ENCODE measurements at regions not wholly inside any gene's neighbourhood (a gene's known extent, or its start where the extent isn't known, plus 50 kb on each side); places are given as distances from the start of the nearest gene placed in this dataset.

- H3K4me3 ChIP-seq (ENCODE audit: low read depth, low read length) = no peak overlapping the region
- no peak for DNase-seq
- ATAC-seq (ENCODE audit: low read depth in 2 of 2) = no peak
- Mint-ChIP-seq H3K9me3 (peaks cover 0 to 19% (median 5%) of the 10 kb centered on the region in 7 donors), H3K36me3 (no peaks in the 10 kb centered on the region), H3K27me3 (no peaks in the 10 kb centered on the region), H3K4me3 (no peak overlapping the region), H3K27ac (no peak overlapping the region), H3K4me1 (no peaks in the 10 kb centered on the region)
- H3K27me3 ChIP-seq (ENCODE audit: control insufficient read depth, insufficient read depth, low read length) = no peaks in the 10 kb centered on the region
- H3K27ac ChIP-seq (ENCODE audit: insufficient read depth, low read length, poor library complexity, severe bottlenecking) = no peak overlapping the region
- H3K9me3 ChIP-seq (ENCODE audit: control insufficient read depth in 2 of 2, low read length in 2 of 2) = no peaks in the 10 kb centered on the region
- H3K4me1 ChIP-seq (ENCODE audit: control insufficient read depth, insufficient read depth, low read length, poor library complexity, severe bottlenecking) = no peaks in the 10 kb centered on the region
- no peaks in the 10 kb centered on the region for H3K36me3 ChIP-seq (ENCODE audit: control insufficient read depth, insufficient read depth, low read length)
Measured at GRCh38 chr1:218081358-218081757, 203.7 kb upstream of the RRP15 start.

GRCh38 chr1:218090459-218090858, 194.6 kb upstream of the RRP15 start:
- no peaks in the 10 kb centered on the region for H3K36me3 ChIP-seq (ENCODE audit: control insufficient read depth, insufficient read depth, low read length)
- no peak for ATAC-seq (ENCODE audit: low read depth in 2 of 2)
- Mint-ChIP-seq H3K27me3 (no peaks in the 10 kb centered on the region), H3K27ac (no peak overlapping the region), H3K4me1 (no peaks in the 10 kb centered on the region), H3K36me3 (no peaks in the 10 kb centered on the region), H3K4me3 (no peak overlapping the region), H3K9me3 (peaks cover 0 to 4% (median 3%) of the 10 kb centered on the region in 7 donors)
- no peaks in the 10 kb centered on the region for H3K9me3 ChIP-seq (ENCODE audit: control insufficient read depth in 2 of 2, low read length in 2 of 2)
- H3K27ac ChIP-seq (ENCODE audit: insufficient read depth, low read length, poor library complexity, severe bottlenecking) = no peak overlapping the region
- H3K4me1 ChIP-seq (ENCODE audit: control insufficient read depth, insufficient read depth, low read length, poor library complexity, severe bottlenecking) = no peaks in the 10 kb centered on the region
- no peaks in the 10 kb centered on the region for H3K27me3 ChIP-seq (ENCODE audit: control insufficient read depth, insufficient read depth, low read length)
- DNase-seq = no peak
- no peak overlapping the region for H3K4me3 ChIP-seq (ENCODE audit: low read depth, low read length)

GRCh38 chr1:218101409-218101808, 183.7 kb upstream of the RRP15 start:
- no peak overlapping the region for H3K4me3 ChIP-seq (ENCODE audit: low read depth, low read length)
- no peaks in the 10 kb centered on the region for H3K27me3 ChIP-seq (ENCODE audit: control insufficient read depth, insufficient read depth, low read length)
- DNase-seq (no peak), ATAC-seq (ENCODE audit: low read depth in 2 of 2) (no peak)
- no peaks in the 10 kb centered on the region for H3K4me1 ChIP-seq (ENCODE audit: control insufficient read depth, insufficient read depth, low read length, poor library complexity, severe bottlenecking)
- H3K27ac ChIP-seq (ENCODE audit: insufficient read depth, low read length, poor library complexity, severe bottlenecking) = no peak overlapping the region
- no peaks in the 10 kb centered on the region for H3K36me3 ChIP-seq (ENCODE audit: control insufficient read depth, insufficient read depth, low read length)
- Mint-ChIP-seq H3K9me3 (peaks cover 1 to 18% (median 5%) of the 10 kb centered on the region in 7 donors), H3K36me3 (no peaks in the 10 kb centered on the region), H3K4me3 (no peak overlapping the region), H3K27me3 (no peaks in the 10 kb centered on the region), H3K4me1 (no peaks in the 10 kb centered on the region), H3K27ac (no peak overlapping the region)
- no peaks in the 10 kb centered on the region for H3K9me3 ChIP-seq (ENCODE audit: control insufficient read depth in 2 of 2, low read length in 2 of 2)

- Histone ChIP-seq H3K36me3 (ENCODE audit: control insufficient read depth, insufficient read depth, low read length) (no peaks in the 10 kb centered on the region), H3K27me3 (ENCODE audit: control insufficient read depth, insufficient read depth, low read length) (no peaks in the 10 kb centered on the region), H3K9me3 (ENCODE audit: control insufficient read depth in 2 of 2, low read length in 2 of 2) (no peaks in the 10 kb centered on the region), H3K27ac (ENCODE audit: insufficient read depth, low read length, poor library complexity, severe bottlenecking) (no peak overlapping the region), H3K4me1 (ENCODE audit: control insufficient read depth, insufficient read depth, low read length, poor library complexity, severe bottlenecking) (no peaks in the 10 kb centered on the region), H3K4me3 (ENCODE audit: low read depth, low read length) (no peak overlapping the region)
- DNase-seq (no peak), ATAC-seq (ENCODE audit: low read depth in 2 of 2) (no peak)
- no peaks in the 10 kb centered on the region for H3K27me3 Mint-ChIP-seq
- no peaks in the 10 kb centered on the region for H3K4me1 Mint-ChIP-seq
- no peak overlapping the region for H3K4me3 Mint-ChIP-seq
- no peak overlapping the region for H3K27ac Mint-ChIP-seq
- H3K36me3 Mint-ChIP-seq = no peaks in the 10 kb centered on the region
- peaks cover 4 to 13% (median 7%) of the 10 kb centered on the region in 7 donors for H3K9me3 Mint-ChIP-seq
Measured at GRCh38 chr1:218108034-218108433, 177.1 kb upstream of the RRP15 start.

- H3K27ac Mint-ChIP-seq = no peak overlapping the region
- Histone ChIP-seq H3K36me3 (ENCODE audit: control insufficient read depth, insufficient read depth, low read length) (no peaks in the 10 kb centered on the region), H3K27me3 (ENCODE audit: control insufficient read depth, insufficient read depth, low read length) (no peaks in the 10 kb centered on the region), H3K4me3 (ENCODE audit: low read depth, low read length) (no peak overlapping the region), H3K27ac (ENCODE audit: insufficient read depth, low read length, poor library complexity, severe bottlenecking) (no peak overlapping the region), H3K4me1 (ENCODE audit: control insufficient read depth, insufficient read depth, low read length, poor library complexity, severe bottlenecking) (no peaks in the 10 kb centered on the region), H3K9me3 (ENCODE audit: control insufficient read depth in 2 of 2, low read length in 2 of 2) (no peaks in the 10 kb centered on the region)
- H3K36me3 Mint-ChIP-seq = no peaks in the 10 kb centered on the region
- H3K9me3 Mint-ChIP-seq = peaks cover under 1 to 20% (median 9%) of the 10 kb centered on the region in 7 donors
- no peak for ATAC-seq (ENCODE audit: low read depth in 2 of 2)
- no peaks in the 10 kb centered on the region for H3K4me1 Mint-ChIP-seq
- H3K4me3 Mint-ChIP-seq = no peak overlapping the region
- DNase-seq = no peak
- no peaks in the 10 kb centered on the region for H3K27me3 Mint-ChIP-seq
Measured at GRCh38 chr1:218112862-218113261, 172.2 kb upstream of the RRP15 start.

GRCh38 chr1:218123968-218124367, 161.1 kb upstream of the RRP15 start:
- Mint-ChIP-seq H3K27me3 (no peaks in the 10 kb centered on the region), H3K9me3 (peaks cover 0 to 5% (median 0%) of the 10 kb centered on the region in 7 donors), H3K4me1 (no peaks in the 10 kb centered on the region), H3K36me3 (no peaks in the 10 kb centered on the region), H3K4me3 (no peak overlapping the region), H3K27ac (no peak overlapping the region)
- Histone ChIP-seq H3K27ac (ENCODE audit: insufficient read depth, low read length, poor library complexity, severe bottlenecking) (no peak overlapping the region), H3K27me3 (ENCODE audit: control insufficient read depth, insufficient read depth, low read length) (no peaks in the 10 kb centered on the region), H3K4me3 (ENCODE audit: low read depth, low read length) (no peak overlapping the region), H3K4me1 (ENCODE audit: control insufficient read depth, insufficient read depth, low read length, poor library complexity, severe bottlenecking) (no peaks in the 10 kb centered on the region), H3K36me3 (ENCODE audit: control insufficient read depth, insufficient read depth, low read length) (no peaks in the 10 kb centered on the region), H3K9me3 (ENCODE audit: control insufficient read depth in 2 of 2, low read length in 2 of 2) (no peaks in the 10 kb centered on the region)
- DNase-seq = no peak
- ATAC-seq (ENCODE audit: low read depth in 2 of 2) = no peak

- Histone ChIP-seq H3K27ac (ENCODE audit: insufficient read depth, low read length, poor library complexity, severe bottlenecking) (no peak overlapping the region), H3K36me3 (ENCODE audit: control insufficient read depth, insufficient read depth, low read length) (no peaks in the 10 kb centered on the region), H3K4me3 (ENCODE audit: low read depth, low read length) (no peak overlapping the region), H3K4me1 (ENCODE audit: control insufficient read depth, insufficient read depth, low read length, poor library complexity, severe bottlenecking) (no peaks in the 10 kb centered on the region), H3K9me3 (ENCODE audit: control insufficient read depth in 2 of 2, low read length in 2 of 2) (peaks cover 0 to 1% of the 10 kb centered on the region in 2 experiments), H3K27me3 (ENCODE audit: control insufficient read depth, insufficient read depth, low read length) (no peaks in the 10 kb centered on the region)
- Mint-ChIP-seq H3K36me3 (no peaks in the 10 kb centered on the region), H3K9me3 (peaks cover 0 to 12% (median 8%) of the 10 kb centered on the region in 7 donors), H3K4me3 (no peak overlapping the region), H3K27ac (no peak overlapping the region), H3K4me1 (no peaks in the 10 kb centered on the region), H3K27me3 (no peaks in the 10 kb centered on the region)
- DNase-seq (no peak), ATAC-seq (ENCODE audit: low read depth in 2 of 2) (no peak)
Measured at GRCh38 chr1:218135371-218135770, 149.7 kb upstream of the RRP15 start.

GRCh38 chr1:218139761-218140160, 145.3 kb upstream of the RRP15 start:
- no peak overlapping the region for H3K27ac Mint-ChIP-seq
- H3K36me3 ChIP-seq (ENCODE audit: control insufficient read depth, insufficient read depth, low read length) = no peaks in the 10 kb centered on the region
- H3K9me3 Mint-ChIP-seq = peaks cover 0 to 28% (median 3%) of the 10 kb centered on the region in 7 donors
- no peaks in the 10 kb centered on the region for H3K27me3 ChIP-seq (ENCODE audit: control insufficient read depth, insufficient read depth, low read length)
- no peak overlapping the region for H3K27ac ChIP-seq (ENCODE audit: insufficient read depth, low read length, poor library complexity, severe bottlenecking)
- ATAC-seq (ENCODE audit: low read depth in 2 of 2) (no peak), DNase-seq (no peak)
- no peaks in the 10 kb centered on the region for H3K36me3 Mint-ChIP-seq
- no peak overlapping the region for H3K4me3 ChIP-seq (ENCODE audit: low read depth, low read length)
- H3K4me3 Mint-ChIP-seq = no peak overlapping the region
- H3K27me3 Mint-ChIP-seq = no peaks in the 10 kb centered on the region
- H3K4me1 Mint-ChIP-seq = no peaks in the 10 kb centered on the region
- no peaks in the 10 kb centered on the region for H3K4me1 ChIP-seq (ENCODE audit: control insufficient read depth, insufficient read depth, low read length, poor library complexity, severe bottlenecking)
- H3K9me3 ChIP-seq (ENCODE audit: control insufficient read depth in 2 of 2, low read length in 2 of 2) = no peaks in the 10 kb centered on the region
